SK-N-SH (cell line): ENCODE measurements at regions not wholly inside any gene's neighbourhood (a gene's known extent, or its start where the extent isn't known, plus 50 kb on each side); places are given as distances from the start of the nearest gene placed in this dataset.

Source experiments
- EZH2phosphoT487 ChIP-seq: fragments of 200-600 bp; sonication (generic); IDR thresholded peaks from 2 replicates; pipeline ENCODE4 v1.6.1; 2017; ENCODE audit warnings: low read depth, mixed run types, mild to moderate bottlenecking, antibody characterized with exemption, moderate library complexity, borderline replicate concordance
- POLR2AphosphoS5 ChIP-seq: IDR thresholded peaks from 2 replicates; pipeline ENCODE4 v1.6.1; 2012; ENCODE audit warnings: low read depth, low read length
- RAD21 ChIP-seq: IDR thresholded peaks from 2 replicates; pipeline ENCODE4 v1.6.1; 2012; ENCODE audit warnings: mild to moderate bottlenecking, low read length
- RCOR1 ChIP-seq: fragments of 150-350 bp; IDR thresholded peaks from 2 replicates; pipeline ENCODE4 v1.6.1; 2017; ENCODE audit warnings: antibody characterized with exemption, low read length
- TCF12 ChIP-seq: IDR thresholded peaks from 2 replicates; pipeline ENCODE4 v1.4.0; 2012
- TEAD4 ChIP-seq: IDR thresholded peaks from 2 replicates; pipeline ENCODE4 v1.4.0; 2012; ENCODE audit warnings: mild to moderate bottlenecking, borderline replicate concordance; ENCODE audit not compliant: insufficient read depth
- TF ChIP-seq, protein P1 (sequence below): fragments of 200-600 bp; sonication (generic); IDR thresholded peaks from 2 replicates; pipeline ENCODE4 v1.6.1; 2017; ENCODE audit warnings: antibody characterized with exemption, mild to moderate bottlenecking, moderate library complexity
- TF ChIP-seq, protein P2 (sequence below): IDR thresholded peaks from 2 replicates; pipeline ENCODE4 v1.6.1; 2012; ENCODE audit warnings: mild to moderate bottlenecking, low read depth, low read length, moderate library complexity

DNA sequence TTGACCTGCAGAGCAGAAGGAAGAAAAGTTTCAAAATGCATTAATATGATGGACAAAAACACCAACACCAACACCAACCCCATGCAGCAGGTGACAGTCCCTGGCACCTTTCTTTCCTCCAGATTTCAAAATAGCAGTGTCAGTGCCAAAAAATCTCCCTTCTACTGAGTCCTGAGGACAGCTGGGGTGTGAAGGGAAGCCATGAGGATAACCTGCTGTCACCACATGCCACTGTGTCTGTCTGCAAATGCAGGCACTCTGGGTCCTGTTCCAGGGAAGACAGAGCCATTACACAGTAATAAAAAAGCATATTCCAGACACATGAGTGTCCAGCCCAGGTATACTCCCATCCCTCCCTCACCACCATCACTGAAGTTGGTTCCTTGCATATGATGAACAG is 187.5 kb downstream of the BMP15 start:
- TF ChIP-seq TCF12, result no peak
- TF ChIP-seq RAD21, result no peak
- TF ChIP-seq POLR2AphosphoS5, result no peak
- no peak for TF ChIP-seq RCOR1
- TF ChIP-seq EZH2phosphoT487, result no peak
- TF ChIP-seq, protein P1, sequence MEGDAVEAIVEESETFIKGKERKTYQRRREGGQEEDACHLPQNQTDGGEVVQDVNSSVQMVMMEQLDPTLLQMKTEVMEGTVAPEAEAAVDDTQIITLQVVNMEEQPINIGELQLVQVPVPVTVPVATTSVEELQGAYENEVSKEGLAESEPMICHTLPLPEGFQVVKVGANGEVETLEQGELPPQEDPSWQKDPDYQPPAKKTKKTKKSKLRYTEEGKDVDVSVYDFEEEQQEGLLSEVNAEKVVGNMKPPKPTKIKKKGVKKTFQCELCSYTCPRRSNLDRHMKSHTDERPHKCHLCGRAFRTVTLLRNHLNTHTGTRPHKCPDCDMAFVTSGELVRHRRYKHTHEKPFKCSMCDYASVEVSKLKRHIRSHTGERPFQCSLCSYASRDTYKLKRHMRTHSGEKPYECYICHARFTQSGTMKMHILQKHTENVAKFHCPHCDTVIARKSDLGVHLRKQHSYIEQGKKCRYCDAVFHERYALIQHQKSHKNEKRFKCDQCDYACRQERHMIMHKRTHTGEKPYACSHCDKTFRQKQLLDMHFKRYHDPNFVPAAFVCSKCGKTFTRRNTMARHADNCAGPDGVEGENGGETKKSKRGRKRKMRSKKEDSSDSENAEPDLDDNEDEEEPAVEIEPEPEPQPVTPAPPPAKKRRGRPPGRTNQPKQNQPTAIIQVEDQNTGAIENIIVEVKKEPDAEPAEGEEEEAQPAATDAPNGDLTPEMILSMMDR, result no peak
- TF ChIP-seq, protein P2, sequence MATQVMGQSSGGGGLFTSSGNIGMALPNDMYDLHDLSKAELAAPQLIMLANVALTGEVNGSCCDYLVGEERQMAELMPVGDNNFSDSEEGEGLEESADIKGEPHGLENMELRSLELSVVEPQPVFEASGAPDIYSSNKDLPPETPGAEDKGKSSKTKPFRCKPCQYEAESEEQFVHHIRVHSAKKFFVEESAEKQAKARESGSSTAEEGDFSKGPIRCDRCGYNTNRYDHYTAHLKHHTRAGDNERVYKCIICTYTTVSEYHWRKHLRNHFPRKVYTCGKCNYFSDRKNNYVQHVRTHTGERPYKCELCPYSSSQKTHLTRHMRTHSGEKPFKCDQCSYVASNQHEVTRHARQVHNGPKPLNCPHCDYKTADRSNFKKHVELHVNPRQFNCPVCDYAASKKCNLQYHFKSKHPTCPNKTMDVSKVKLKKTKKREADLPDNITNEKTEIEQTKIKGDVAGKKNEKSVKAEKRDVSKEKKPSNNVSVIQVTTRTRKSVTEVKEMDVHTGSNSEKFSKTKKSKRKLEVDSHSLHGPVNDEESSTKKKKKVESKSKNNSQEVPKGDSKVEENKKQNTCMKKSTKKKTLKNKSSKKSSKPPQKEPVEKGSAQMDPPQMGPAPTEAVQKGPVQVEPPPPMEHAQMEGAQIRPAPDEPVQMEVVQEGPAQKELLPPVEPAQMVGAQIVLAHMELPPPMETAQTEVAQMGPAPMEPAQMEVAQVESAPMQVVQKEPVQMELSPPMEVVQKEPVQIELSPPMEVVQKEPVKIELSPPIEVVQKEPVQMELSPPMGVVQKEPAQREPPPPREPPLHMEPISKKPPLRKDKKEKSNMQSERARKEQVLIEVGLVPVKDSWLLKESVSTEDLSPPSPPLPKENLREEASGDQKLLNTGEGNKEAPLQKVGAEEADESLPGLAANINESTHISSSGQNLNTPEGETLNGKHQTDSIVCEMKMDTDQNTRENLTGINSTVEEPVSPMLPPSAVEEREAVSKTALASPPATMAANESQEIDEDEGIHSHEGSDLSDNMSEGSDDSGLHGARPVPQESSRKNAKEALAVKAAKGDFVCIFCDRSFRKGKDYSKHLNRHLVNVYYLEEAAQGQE, result no peak
- no peak for TF ChIP-seq TEAD4
